Sigmoid colon (tissue), 6 donors: ENCODE measurements at regions not wholly inside any gene's neighbourhood (a gene's known extent, or its start where the extent isn't known, plus 50 kb on each side); places are given as distances from the start of the nearest gene placed in this dataset.

Experiments used
- DNase-seq: peaks from one replicate; pipeline ENCODE4 v3.0.0-alpha.2; 2019
- H3K27ac ChIP-seq, 4 donors: fragments of 200-600 bp; sonication (generic); one replicate each; pipeline ENCODE4 v1.5.1; 2016 to 2019; ENCODE audit warnings: mild to moderate bottlenecking in 1 of 4
- H3K27me3 ChIP-seq, 3 donors: fragments of 200-600 bp; sonication (generic); one replicate each; pipeline ENCODE4 v1.5.1; 2019; ENCODE audit warnings: mild to moderate bottlenecking in 1 of 3
- H3K36me3 ChIP-seq, 4 donors: fragments of 200-600 bp; sonication (generic); one replicate each; pipeline ENCODE4 v1.5.1; 2016 to 2019
- H3K4me1 ChIP-seq, 4 donors: fragments of 200-600 bp; sonication (generic); one replicate each; pipeline ENCODE4 v1.5.1; 2017 to 2019
- H3K4me3 ChIP-seq, 4 donors: fragments of 200-600 bp; sonication (generic); one replicate each; pipeline ENCODE4 v1.5.1; 2017 to 2019; ENCODE audit warnings: mild to moderate bottlenecking in 2 of 4, moderate library complexity in 1 of 4
- H3K9me3 ChIP-seq, 4 donors: fragments of 200-600 bp in 3 of 4; sonication (generic) in 3 of 4; one replicate each; pipeline versions ENCODE4 v1.5.1 to v1.6.1; 2013 to 2019
- CTCF ChIP-seq, 4 experiments: fragments of 450-650 bp in 3 of 4; fragments of 200-600 bp in 1 of 4; IDR thresholded peaks; one replicate each; pipeline ENCODE4 v1.5.1; 2016 to 2019; ENCODE audit warnings: antibody characterized with exemption in 4 of 4, mild to moderate bottlenecking in 3 of 4, moderate library complexity in 2 of 4
- EP300 ChIP-seq, 4 donors: sonication (generic); formaldehyde crosslinking; IDR thresholded peaks; one replicate each; pipeline ENCODE4 v1.6.1; 2017; ENCODE audit warnings: antibody characterized with exemption in 4 of 4
- POLR2A ChIP-seq, 2 donors: fragments of 450-650 bp; IDR thresholded peaks; one replicate each; pipeline ENCODE4 v1.6.1; 2016; ENCODE audit warnings: antibody characterized with exemption in 2 of 2, mild to moderate bottlenecking in 2 of 2, moderate library complexity in 2 of 2
- POLR2AphosphoS5 ChIP-seq, 4 donors: sonication (generic); formaldehyde crosslinking; IDR thresholded peaks; one replicate each; pipeline ENCODE4 v1.6.1; 2017; ENCODE audit warnings: antibody characterized with exemption in 4 of 4
- WGBS, 2 donors: extraction: QIAGEN DNeasy Blood & Tissue Kit; methylation state at CpG; one replicate each; pipeline ENCODE4 v1.1.7; 2013; 5-methylcytosine and 5-hydroxymethylcytosine counted together
- intact Hi-C: fragments of 100-400 bp; cut with DNase I; formaldehyde crosslinking; loops from one replicate; pipeline ENCODE4 v1.15.1; 2023
- donor health status: healthy with polysubstance abuse.
- donor health status: healthy.

- H3K27me3 ChIP-seq: no peaks in the 10 kb centered on the region
- no peak overlapping the region for H3K27ac ChIP-seq
- H3K4me3 ChIP-seq: no peak overlapping the region
- H3K4me1 ChIP-seq: peaks cover 0 to 18% (median 2%) of the 10 kb centered on the region in 4 donors
- H3K9me3 ChIP-seq: no peaks in the 10 kb centered on the region
- TF ChIP-seq POLR2AphosphoS5 (IDR thresholded peaks at IDR 0.05) (no peak), CTCF (IDR thresholded peaks at IDR 0.05) (no peak), EP300 (IDR thresholded peaks at IDR 0.05) (no peak), POLR2A (IDR thresholded peaks at IDR 0.05) (no peak)
- no peaks in the 10 kb centered on the region for H3K36me3 ChIP-seq
- WGBS, 2 donors: 78 to 85% methylated on average over 4 of the region's 4 CpGs
- no peak for DNase-seq
- intact Hi-C loops: no loop called here
These were observed 88.7 kb upstream of the CDH6 start for GRCh38 chr5:31104775-31105174.

- no peak overlapping the region for H3K27ac ChIP-seq
- no peaks in the 10 kb centered on the region for H3K27me3 ChIP-seq
- no peak for TF ChIP-seq POLR2A (IDR thresholded peaks at IDR 0.05)
- no peak for TF ChIP-seq EP300 (IDR thresholded peaks at IDR 0.05)
- no peak for TF ChIP-seq POLR2AphosphoS5 (IDR thresholded peaks at IDR 0.05)
- no peak for TF ChIP-seq CTCF (IDR thresholded peaks at IDR 0.05)
- intact Hi-C loops: no loop called here
- WGBS, 2 donors: 86 to 87% methylated on average over 5 of the region's 5 CpGs
- no peaks in the 10 kb centered on the region for H3K36me3 ChIP-seq
- no peak for DNase-seq
- no peaks in the 10 kb centered on the region for H3K9me3 ChIP-seq
- H3K4me1 ChIP-seq: peaks cover 0 to 12% (median 3%) of the 10 kb centered on the region in 4 donors
- H3K4me3 ChIP-seq: no peak overlapping the region
These were observed 92.6 kb upstream of the CDH6 start for GRCh38 chr5:31100781-31101310.

GRCh38 chr5:31100047-31100575, 93.4 kb upstream of the CDH6 start:
- 82 to 87% methylated on average over 6 of the region's 6 CpGs for WGBS, 2 donors
- intact Hi-C loops: no loop called here
- no peak for DNase-seq
- H3K4me3 ChIP-seq: no peak overlapping the region
- TF ChIP-seq POLR2A (IDR thresholded peaks at IDR 0.05): no peak
- TF ChIP-seq POLR2AphosphoS5 (IDR thresholded peaks at IDR 0.05): no peak
- no peak for TF ChIP-seq CTCF (IDR thresholded peaks at IDR 0.05)
- TF ChIP-seq EP300 (IDR thresholded peaks at IDR 0.05): no peak
- H3K9me3 ChIP-seq: no peaks in the 10 kb centered on the region
- no peaks in the 10 kb centered on the region for H3K27me3 ChIP-seq
- no peaks in the 10 kb centered on the region for H3K36me3 ChIP-seq
- no peak overlapping the region for H3K27ac ChIP-seq
- peaks cover 0 to 20% (median 7%) of the 10 kb centered on the region in 4 donors for H3K4me1 ChIP-seq

- H3K27me3 ChIP-seq: no peaks in the 10 kb centered on the region
- no peak for DNase-seq
- H3K36me3 ChIP-seq: no peaks in the 10 kb centered on the region
- WGBS, 2 donors: 82 to 87% methylated on average over 4 of the region's 4 CpGs
- H3K4me3 ChIP-seq: no peak overlapping the region
- H3K9me3 ChIP-seq: no peaks in the 10 kb centered on the region
- TF ChIP-seq POLR2AphosphoS5 (IDR thresholded peaks at IDR 0.05) (no peak), EP300 (IDR thresholded peaks at IDR 0.05) (no peak), POLR2A (IDR thresholded peaks at IDR 0.05) (no peak), CTCF (IDR thresholded peaks at IDR 0.05) (no peak)
- intact Hi-C loops: no loop called here
- no peak overlapping the region for H3K27ac ChIP-seq
- H3K4me1 ChIP-seq: peaks cover 0 to 22% (median 8%) of the 10 kb centered on the region in 4 donors
These were observed 94.7 kb upstream of the CDH6 start for GRCh38 chr5:31098811-31099210.

GRCh38 chr5:31097851-31098250, 95.6 kb upstream of the CDH6 start:
- intact Hi-C loops: no loop called here
- no peak for DNase-seq
- no peak for TF ChIP-seq EP300 (IDR thresholded peaks at IDR 0.05)
- Histone ChIP-seq H3K27ac (no peak overlapping the region), H3K4me3 (no peak overlapping the region), H3K4me1 (peaks cover 0 to 22% (median 8%) of the 10 kb centered on the region in 4 donors), H3K9me3 (no peaks in the 10 kb centered on the region), H3K36me3 (no peaks in the 10 kb centered on the region), H3K27me3 (no peaks in the 10 kb centered on the region)
